GM10266 (cell line): ENCODE measurements at regions not wholly inside any gene's neighbourhood (a gene's known extent, or its start where the extent isn't known, plus 50 kb on each side); places are given as distances from the start of the nearest gene placed in this dataset.

Experiments used
- DNase-seq: peaks from one replicate; pipeline ENCODE4 v3.0.0; 2012; ENCODE audit errors: extremely low spot score
- TF ChIP-seq, protein P1 (sequence below): IDR thresholded peaks from 2 replicates; pipeline ENCODE4 v1.5.1; 2012; ENCODE audit warnings: mild to moderate bottlenecking, low read depth; ENCODE audit not compliant: control insufficient read depth, insufficient read depth; ENCODE audit errors: missing control alignments

DNA sequence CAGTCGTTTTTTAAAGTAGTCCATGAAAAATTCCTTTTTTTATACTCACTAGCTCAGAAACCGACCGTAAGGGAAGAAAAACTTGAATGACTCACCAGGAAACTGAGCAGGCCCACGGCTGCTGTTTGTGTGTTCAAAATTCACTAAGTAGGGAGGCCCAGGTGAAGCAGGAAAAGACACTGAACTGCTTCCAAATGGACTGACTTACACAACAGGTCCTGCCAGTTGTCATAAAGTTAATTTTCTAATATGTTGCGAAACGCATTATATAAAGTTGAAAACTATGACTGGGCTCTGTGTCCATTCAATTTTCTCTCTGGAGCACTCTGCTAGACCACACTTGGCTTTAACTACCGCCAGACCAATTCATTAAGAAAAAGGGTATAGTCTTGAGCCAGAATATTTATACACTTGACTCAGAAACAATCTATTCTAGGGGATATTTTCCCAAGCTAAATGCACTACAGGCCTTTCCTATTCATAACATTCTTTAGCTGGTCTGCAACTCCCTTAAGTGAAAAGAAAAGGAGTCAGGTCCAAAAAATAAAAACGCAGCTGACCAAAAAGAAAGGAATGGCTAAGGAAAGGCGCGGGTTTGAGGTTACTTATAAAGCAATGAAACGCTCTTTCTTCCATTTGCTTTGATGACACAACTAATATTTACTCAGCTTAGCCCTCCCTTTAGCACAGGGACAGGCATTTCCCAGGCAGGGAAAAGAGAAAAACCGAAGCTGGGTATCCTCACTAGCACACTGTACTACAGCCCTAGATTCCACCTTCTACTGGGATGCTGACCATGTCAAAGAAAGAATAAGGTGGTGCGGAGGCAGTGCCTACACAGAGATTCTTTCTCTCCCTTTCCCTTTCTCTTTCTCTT lies 306.3 kb upstream of the ESRRG start:
- no peak for DNase-seq
- TF ChIP-seq, protein P1, sequence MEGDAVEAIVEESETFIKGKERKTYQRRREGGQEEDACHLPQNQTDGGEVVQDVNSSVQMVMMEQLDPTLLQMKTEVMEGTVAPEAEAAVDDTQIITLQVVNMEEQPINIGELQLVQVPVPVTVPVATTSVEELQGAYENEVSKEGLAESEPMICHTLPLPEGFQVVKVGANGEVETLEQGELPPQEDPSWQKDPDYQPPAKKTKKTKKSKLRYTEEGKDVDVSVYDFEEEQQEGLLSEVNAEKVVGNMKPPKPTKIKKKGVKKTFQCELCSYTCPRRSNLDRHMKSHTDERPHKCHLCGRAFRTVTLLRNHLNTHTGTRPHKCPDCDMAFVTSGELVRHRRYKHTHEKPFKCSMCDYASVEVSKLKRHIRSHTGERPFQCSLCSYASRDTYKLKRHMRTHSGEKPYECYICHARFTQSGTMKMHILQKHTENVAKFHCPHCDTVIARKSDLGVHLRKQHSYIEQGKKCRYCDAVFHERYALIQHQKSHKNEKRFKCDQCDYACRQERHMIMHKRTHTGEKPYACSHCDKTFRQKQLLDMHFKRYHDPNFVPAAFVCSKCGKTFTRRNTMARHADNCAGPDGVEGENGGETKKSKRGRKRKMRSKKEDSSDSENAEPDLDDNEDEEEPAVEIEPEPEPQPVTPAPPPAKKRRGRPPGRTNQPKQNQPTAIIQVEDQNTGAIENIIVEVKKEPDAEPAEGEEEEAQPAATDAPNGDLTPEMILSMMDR = no peak

DNA sequence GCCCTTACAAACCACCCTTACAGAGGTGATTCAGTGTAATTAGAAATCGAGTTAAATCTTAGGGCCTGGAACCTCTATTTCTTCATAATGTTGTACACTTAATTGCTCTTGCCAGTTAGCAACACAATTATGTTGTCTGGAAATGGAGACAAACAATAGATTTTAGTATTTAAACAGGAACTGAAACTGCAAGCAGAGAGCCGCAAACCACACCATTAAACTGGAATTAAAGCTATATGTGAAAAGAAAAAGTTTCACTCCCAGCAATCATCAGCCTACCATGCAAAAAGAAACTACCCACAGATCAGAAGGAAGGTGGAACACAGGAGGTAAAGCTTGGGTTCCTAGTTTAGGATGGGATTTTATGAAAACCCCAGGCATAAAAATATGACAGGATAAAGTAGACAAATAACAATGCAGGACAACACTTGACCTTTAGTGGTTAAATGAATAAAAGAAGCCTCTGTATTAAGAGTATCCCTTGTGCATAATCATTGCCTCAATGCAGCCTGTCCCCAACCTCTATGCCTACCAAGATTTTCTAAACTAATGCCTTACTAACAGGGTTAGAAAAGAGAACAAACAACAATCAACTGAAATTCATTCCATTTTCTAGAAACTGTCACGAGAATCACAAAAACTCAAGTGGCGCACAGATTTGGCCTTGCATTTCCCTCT lies 304.3 kb upstream of the ESRRG start:
- TF ChIP-seq, protein P1 = no peak
- DNase-seq = peak; percentile 4

DNA sequence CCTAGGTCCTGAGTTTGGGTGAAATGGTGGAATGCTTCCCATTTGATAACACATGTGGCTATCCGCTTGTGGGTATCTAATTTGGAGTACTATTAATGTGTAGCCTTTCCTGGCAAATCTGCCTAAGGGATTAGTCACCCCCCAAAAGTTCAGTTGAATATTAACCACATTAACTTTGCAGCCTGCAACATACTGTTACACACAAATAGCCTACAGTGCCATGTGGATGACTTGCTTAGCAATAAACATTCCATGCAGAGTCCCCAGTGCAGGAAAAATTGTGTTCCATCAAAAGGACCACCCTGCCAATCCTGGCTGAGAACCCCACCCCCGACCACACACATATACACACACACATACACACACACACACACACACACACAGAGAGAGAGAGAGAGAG lies 303.3 kb upstream of the ESRRG start:
- TF ChIP-seq, protein P1 = no peak
- no peak for DNase-seq

DNA sequence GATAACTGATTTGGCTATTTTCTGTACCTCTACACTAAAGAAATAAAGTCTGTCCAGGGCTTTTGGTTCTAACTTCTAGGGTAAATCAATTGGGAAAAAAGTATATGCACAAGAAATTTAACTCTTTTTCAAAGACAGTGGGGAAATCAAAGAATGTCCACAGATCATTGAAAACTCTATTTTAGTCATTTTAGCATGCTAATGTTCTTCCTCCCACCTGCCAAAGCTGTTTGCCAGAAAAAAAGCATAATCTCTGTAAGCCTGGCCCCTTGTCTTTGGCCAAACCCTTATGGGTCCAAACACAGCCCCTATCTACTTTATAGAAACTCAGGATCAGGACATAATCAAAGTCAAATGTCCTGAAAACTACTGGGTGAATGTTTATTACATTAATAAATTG lies 302.2 kb upstream of the ESRRG start:
- no peak for DNase-seq
- TF ChIP-seq, protein P1 = no peak

DNA sequence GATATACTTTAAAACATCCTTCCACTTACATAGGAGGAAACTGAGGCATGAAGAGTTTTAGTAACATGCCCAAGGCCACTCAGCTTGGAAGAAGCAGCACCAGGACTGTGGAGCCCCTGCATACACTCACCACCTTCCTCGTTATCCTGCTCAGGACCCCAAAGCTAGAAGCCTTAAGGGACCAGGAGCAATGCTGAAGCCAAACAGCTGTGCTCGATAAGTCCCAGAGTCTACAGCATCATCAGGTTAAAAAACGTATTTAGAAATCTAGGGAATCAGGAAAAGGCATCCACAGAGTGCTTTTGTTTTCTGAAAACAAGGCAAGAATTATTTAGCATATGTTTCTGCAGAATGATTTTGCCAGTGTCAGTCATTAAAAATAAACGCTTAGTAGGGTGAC lies 301.7 kb upstream of the ESRRG start:
- TF ChIP-seq, protein P1 = no peak
- DNase-seq = no peak

DNA sequence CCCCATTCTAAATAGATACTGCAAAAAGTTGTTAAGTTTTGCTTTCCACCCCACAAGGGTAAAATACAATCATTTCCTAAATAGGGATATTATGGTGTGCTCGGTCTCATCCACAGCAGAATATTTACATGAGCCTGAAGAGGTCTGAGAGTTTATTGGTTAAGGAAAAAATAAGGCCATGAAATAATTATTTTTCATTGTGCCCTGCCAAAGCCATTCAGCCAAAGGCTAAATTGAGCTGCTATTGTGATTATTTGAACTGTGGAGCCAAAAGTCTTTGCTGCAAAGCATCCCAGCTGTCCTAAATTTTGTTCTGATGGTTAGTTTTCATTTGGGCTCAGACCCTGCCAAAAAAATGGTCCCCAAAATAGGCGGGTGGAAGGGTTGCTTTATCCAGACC lies 298.7 kb upstream of the ESRRG start:
- no peak for DNase-seq
- TF ChIP-seq, protein P1 = no peak

DNA sequence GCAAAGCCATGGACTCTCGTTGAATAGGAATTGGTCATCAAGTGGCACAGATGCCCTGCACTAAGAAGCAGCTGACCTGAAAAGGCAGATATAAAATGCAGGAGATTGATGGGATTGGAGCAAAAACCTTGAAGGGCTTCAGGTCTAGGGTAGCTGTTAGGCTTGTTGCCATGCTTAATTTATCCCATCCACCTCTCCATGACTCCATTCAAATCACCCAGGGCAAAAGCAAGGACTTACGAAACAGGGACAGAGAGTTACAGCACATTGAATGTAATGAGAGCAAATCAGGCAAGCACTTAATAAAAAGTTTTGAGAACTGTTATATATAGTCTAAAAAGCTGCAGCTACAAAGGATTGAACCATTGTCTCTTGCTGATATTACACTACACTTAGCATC lies 298.2 kb upstream of the ESRRG start:
- TF ChIP-seq, protein P1 = no peak
- DNase-seq = no peak
